Posterior cingulate gyrus (tissue), 11 donors: ENCODE measurements at regions not wholly inside any gene's neighbourhood (a gene's known extent, or its start where the extent isn't known, plus 50 kb on each side); places are given as distances from the start of the nearest gene placed in this dataset.
"Not testable (repeated sequence)": the region's sequence is repeated elsewhere in the genome, so short reads cannot be mapped to it uniquely, and the experiment has no call there.

ENCODE experiments used
- DNase-seq, 10 donors: peaks; one replicate each; pipeline versions ENCODE4 v3.0.0 to v3.0.0-alpha.2; 2020 to 2021; ENCODE audit warnings: mixed read lengths in 3 of 10
- intact Hi-C: fragments of 100-400 bp; cut with DNase I; formaldehyde crosslinking; loops from one replicate; pipeline ENCODE4 v1.15.1; 2023

- intact Hi-C loops = no loop called here
- DNase-seq = no peak
These were observed 50.9 kb upstream of the NXT1 start for GRCh38 chr20:23299673-23300050.

GRCh38 chr20:23298926-23299672 lies 51.5 kb upstream of the NXT1 start:
- DNase-seq = no peak
- intact Hi-C loops = no loop called here

DNA sequence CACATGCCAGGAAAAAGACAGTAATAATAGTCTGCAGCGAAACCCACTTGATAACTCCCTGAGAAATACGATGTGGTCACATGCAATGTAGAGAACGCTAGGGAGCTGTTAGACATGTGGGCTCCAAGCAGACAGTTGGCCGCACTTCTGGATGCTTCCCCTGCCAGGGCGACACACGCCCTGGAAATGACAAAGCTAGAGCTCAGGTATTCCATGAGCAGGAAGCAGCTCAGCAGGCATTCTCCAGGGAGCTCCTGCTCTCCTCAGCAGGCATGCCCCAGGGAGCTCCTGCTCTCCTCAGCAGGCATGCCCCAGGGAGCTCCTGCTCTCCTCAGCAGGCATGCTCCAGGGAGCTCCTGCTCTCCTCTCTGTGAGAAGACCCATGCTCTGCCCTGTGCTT lies 52.4 kb upstream of the NXT1 start:
- DNase-seq = no peak
- intact Hi-C loops = no loop called here

DNA sequence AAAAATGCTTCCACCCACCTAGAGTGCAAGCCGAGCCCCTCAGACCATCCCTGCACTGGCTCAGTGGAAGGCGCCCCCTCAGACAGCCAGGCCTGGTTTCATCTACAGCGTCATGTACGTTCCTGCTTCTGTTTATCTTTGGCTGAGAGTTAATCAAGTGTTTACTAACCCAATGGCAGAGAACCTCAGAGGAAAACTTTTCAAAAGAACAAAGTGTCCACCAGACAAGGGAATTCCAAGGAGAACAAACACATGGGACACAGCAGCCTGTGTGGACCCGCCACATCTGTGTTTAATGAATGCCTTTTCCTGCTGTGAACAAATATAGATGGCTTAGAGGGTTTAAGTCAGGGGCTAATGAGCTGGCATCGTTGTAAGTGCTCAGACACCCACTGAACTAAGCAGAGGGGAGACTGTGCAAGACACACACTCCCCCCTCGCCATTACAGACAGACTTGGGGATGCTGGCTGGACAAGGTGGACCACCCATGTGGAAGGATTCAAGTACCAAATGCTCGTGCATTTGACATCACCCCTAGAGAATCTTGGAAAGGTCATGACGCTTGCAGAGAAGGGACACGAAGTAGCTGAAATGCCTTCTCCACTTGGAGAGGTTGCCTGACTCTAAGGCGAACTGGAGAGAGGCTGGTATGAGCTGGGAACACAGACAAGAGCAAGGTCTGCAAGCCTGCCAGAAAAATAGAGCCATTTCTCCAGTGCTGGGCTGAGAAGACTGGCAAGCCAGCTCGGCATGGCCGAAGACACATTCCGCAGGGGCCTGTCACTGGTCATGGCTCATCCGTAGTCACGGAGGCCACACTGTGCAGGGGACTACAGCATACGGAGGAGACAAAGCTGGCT lies 53.5 kb upstream of the NXT1 start:
- peak in 1 of 10 donors; percentile 17 for DNase-seq
- intact Hi-C loops = no loop called here

GRCh38 chr20:23295934-23296333 lies 54.7 kb upstream of the NXT1 start:
- intact Hi-C loops = no loop called here
- peak in 1 of 10 donors; percentile 18 for DNase-seq

- intact Hi-C loops = no loop called here
These were observed 55.9 kb upstream of the NXT1 start for GRCh38 chr20:23294671-23295070.

DNA sequence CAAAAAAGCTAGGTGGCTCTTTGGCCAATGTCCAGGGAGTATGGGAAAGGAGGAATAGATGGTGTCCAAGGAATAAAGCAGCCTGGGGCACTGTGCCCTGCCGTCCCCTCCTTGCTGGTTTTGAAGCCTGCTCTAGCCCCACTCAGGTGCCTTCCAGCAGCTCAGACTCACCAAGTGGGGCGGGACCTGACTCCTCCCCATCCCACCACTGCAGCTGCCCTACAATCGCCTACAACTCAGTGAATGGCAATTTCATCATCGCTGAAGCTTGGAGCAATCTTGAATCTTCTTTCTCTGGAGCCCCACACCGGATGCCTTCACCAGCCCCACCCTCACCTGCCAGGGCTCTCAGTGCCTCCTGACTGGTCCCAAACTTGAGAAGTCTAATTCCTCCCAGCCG lies 56.4 kb upstream of the NXT1 start:
- intact Hi-C loops = no loop called here
- no peak for DNase-seq

More at GRCh38 chr20:23294671-23295070, 55.9 kb upstream of the NXT1 start:
- DNase-seq = no peak

GRCh38 chr20:23293689-23294088 lies 56.9 kb upstream of the NXT1 start:
- intact Hi-C loops = no loop called here

DNA sequence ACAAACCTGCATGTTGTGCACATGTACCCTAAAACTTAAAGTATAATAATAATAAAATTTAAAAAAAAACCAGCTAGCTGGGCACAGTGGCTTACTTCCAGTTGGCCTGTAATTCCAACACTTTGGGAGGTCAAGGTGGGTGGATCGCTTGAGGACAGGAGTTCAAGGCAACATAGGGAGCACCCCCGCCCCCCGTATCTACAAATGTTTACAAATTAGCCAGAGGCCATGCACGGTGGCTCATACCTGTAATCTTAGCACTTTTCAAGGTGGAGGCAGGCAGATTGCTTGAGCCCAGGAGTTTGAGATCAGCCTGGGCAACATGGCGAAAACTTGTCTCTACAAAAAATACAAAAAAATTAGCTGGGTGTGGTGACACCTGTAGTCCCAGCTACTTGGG lies 58.3 kb upstream of the NXT1 start:
- intact Hi-C loops, DNase-seq: not testable (repeated sequence)

More at GRCh38 chr20:23293689-23294088, 56.9 kb upstream of the NXT1 start:
- DNase-seq = no peak

- DNase-seq = no peak
- intact Hi-C loops = no loop called here
These were observed 58.9 kb upstream of the NXT1 start for GRCh38 chr20:23291575-23292240.

DNA sequence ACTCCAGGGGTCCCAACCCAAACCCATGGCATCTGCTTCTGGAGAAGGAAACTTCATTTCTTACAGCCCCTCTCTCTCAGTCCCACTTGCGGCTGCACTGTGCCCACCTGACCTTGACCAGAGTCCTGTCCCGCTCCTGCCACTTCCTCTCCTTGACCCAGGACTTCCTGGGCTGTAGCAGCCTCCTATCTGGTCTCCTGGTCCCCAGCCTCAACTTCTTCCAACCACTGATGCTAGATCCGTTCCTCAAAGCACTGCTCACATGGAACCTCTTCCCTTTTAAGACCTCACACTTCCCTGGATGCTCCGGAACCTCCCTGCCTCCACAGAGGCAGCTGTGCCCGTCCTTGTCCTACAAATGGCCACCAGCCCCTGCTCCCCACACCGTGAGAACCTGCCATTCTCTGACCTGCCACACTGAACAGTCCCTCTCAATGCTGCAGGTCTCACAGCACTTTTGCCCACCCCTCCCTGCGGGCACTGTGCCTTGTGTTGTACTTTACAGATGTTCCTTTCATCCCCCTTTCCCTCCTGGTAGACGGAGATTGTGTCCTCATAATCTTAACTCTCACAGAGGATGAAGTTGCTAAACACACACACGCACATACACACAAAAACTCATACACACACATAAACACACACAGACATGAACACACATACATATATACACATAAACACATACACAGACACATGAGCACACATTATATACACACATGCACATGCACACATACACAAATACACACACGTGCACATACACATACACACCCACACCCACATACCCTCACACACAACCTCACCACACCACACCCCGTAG lies 59.6 kb upstream of the NXT1 start:
- intact Hi-C loops = no loop called here
- no peak for DNase-seq

DNA sequence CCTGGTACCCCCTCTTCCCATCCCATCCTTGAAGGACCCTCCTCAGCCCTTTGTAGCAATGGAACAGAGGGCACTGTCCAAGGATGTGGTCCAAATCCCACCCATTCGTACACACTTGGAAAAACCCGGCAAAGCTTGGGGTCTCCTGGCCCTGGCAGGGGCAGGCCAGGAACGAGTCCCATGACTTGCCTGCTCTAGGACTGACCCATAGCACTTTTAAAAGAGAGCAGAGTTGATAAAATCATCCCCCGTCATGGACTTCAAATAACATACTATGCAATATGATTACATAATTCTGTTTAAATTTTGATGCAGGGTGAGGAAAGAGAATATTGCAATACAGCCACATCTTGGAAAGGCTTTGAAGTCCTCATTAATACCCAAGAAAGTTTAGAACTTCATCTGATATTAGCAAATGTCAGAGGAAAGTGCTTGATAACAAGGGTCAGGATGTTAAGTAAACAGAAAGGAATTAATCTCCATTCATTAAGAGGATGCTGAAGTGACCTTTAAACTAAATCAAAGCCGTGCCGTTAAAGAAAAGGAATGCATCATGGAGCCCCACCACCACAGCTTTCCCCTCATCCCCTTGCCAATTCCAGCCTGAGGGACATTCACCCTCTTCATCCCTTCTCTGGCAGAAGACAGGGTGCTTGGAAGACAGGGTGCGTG lies 60.7 kb upstream of the NXT1 start:
- intact Hi-C loops = no loop called here
- no peak for DNase-seq

DNA sequence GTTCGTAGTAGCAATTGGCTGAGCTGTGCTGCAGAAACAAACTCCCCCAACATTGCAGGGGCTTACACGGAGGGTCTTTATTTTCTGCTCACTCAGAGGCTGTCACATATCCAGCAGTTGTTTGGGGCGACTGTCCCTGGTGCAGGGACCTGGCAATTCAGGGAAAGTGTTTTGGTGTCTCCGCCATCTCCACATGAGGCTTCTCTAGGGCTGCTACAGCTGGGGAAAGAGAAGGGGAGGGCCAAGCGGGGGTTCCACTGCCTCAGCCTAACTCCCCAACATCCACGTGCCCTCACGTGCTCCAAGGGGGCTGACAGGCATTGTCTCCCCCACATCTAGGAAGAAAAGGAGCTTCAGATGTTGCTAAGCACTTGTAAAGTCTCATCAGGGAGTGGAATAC lies 61.3 kb upstream of the NXT1 start:
- intact Hi-C loops = no loop called here
- DNase-seq = no peak

- intact Hi-C loops = no loop called here
- DNase-seq = peak in 1 of 10 donors; percentile 59
These were observed 63.0 kb upstream of the NXT1 start for GRCh38 chr20:23287354-23288190.

GRCh38 chr20:23286346-23286745 lies 64.2 kb upstream of the NXT1 start:
- DNase-seq = no peak
- intact Hi-C loops = no loop called here

DNA sequence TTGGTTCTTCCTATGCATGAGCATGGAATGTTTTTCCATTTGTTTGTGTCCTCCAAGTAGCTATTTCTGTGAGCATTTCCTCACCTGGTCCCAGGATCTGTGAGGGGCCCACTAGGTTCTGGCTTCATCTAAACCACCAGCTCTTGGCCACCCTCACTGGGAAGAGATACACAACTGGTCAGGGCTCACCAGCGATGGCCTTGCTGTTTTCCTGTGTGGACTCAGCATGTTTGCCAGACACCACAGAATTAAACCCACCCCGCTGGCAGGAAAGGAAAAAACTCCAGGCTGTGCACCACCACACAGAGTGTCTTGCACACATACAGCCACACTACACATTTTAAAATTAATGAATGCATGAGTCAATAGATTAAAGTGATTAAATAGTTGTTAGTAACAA lies 65.1 kb upstream of the NXT1 start:
- no peak for DNase-seq
- intact Hi-C loops = no loop called here

GRCh38 chr20:23284009-23284408 lies 66.6 kb upstream of the NXT1 start:
- intact Hi-C loops = no loop called here
- DNase-seq = no peak

DNA sequence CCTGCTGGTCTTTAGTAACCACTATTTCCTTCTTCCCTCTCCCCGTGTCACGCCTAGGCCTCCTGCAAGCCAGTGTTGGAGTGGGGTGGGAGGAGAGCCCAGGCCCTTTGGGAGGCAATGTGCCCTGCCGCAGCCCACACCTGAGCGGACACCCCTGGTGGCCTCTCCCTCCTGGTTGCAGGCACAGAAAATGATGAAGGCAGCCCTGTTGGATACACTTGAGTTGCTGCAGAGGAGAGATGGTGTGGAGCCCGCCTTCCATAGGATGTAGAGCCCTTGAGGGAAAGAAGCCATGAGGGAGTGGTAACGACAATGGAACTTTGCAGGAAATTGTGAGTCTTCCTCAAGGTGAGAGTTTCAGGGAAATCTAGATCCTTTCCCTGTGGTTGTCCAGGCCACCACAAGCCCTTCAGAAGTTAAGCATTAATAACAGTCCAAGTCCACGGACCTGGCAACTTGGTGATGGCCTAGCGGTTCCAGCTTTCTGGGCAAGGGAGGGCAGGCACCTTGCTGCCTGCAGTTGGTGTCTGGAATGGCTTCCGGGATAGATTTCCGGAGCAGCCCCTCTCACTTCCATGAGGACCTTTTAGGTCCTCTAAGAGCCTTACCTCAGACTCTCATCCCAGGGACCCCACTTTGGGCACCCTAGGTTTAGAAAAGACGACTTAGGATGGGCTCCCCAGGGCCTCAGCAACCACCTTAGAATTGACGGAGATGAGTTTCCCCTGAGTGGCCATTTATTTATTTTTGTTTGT lies 67.3 kb upstream of the NXT1 start:
- DNase-seq = no peak
- intact Hi-C loops = no loop called here
